ENCODE measurements at regions not wholly inside any gene's neighbourhood (a gene's known extent, or its start where the extent isn't known, plus 50 kb on each side); places are given as distances from the start of the nearest gene placed in this dataset.

- no peak for TF ChIP-seq POLR2AphosphoS5 (IDR thresholded peaks at IDR 0.05; ENCODE audit: low read depth, low read length)
- TF ChIP-seq TAF1 (IDR thresholded peaks at IDR 0.05; ENCODE audit: borderline replicate concordance, insufficient read depth, low read length) = no peak
Measured at GRCh38 chr15:27598251-27599009, 500.7 kb downstream of the OCA2 start.
